ENCODE measurements at regions not wholly inside any gene's neighbourhood (a gene's known extent, or its start where the extent isn't known, plus 50 kb on each side); places are given as distances from the start of the nearest gene placed in this dataset.

DNA sequence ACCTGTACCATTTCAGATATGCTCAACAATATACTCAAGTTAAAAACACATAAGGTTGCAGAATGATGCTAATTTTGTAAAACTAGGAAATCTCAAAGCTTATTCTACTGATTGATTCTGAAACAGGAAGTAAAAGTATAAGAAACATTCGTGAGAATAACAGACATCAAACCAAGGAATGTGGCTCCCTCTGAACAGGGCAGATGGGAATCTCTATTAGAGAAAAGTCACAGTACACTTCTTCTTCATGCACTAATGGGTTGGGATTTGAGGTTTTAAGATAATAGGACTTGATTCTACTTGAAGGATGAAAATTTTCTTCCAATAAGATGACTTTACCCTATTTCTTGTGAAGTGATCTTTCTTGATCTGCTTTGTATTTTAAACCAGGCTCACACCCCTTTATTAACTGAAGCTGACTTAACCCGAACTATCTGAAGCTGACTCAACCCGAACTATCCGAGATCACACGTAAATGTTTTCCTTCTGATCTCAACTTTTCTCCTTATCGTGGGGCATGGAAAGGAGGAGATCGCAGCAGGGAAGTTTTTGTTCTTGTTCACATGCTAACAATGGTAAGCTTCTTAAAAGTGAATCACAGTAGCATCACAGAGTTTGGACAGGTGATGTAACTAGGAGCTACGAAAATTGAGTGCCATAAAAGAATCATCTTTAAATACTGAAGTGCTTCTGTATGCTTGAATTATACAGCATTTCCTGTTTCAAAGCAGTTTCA lies 363.1 kb upstream of the ZFP42 start:
- TF ChIP-seq, protein P1, sequence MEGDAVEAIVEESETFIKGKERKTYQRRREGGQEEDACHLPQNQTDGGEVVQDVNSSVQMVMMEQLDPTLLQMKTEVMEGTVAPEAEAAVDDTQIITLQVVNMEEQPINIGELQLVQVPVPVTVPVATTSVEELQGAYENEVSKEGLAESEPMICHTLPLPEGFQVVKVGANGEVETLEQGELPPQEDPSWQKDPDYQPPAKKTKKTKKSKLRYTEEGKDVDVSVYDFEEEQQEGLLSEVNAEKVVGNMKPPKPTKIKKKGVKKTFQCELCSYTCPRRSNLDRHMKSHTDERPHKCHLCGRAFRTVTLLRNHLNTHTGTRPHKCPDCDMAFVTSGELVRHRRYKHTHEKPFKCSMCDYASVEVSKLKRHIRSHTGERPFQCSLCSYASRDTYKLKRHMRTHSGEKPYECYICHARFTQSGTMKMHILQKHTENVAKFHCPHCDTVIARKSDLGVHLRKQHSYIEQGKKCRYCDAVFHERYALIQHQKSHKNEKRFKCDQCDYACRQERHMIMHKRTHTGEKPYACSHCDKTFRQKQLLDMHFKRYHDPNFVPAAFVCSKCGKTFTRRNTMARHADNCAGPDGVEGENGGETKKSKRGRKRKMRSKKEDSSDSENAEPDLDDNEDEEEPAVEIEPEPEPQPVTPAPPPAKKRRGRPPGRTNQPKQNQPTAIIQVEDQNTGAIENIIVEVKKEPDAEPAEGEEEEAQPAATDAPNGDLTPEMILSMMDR (IDR thresholded peaks at IDR 0.05): no peak
- TF ChIP-seq POLR2A (IDR thresholded peaks at IDR 0.05): no peak
